K562 (cell line): ENCODE measurements at regions not wholly inside any gene's neighbourhood (a gene's known extent, or its start where the extent isn't known, plus 50 kb on each side); places are given as distances from the start of the nearest gene placed in this dataset.

Experiments used
- ATAC-seq: fragments of 200-7000 bp; cut with Tn5 transposase; 3 replicates; pipeline ENCODE4 v1.9.1; 2020; ENCODE audit warnings: moderate library complexity
- BruUV-seq: library from RNA; stranded (reverse); fragments of 400-500 nt; replicated peaks from 2 replicates; lab custom pipeline; 2021; lab: Mats Ljungman, UMichigan
- CTCF ChIA-PET: fragments of 300-600 bp; formaldehyde crosslinking; extraction: SDS; loops from one replicate; lab custom pipeline; 2021; ENCODE audit warnings: low intra/inter-chr PET ratio; lab: Yijun Ruan, JAX
- POLR2A ChIA-PET: fragments of 300-600, 350-650 bp; sonication (Branson Sonifier 250); formaldehyde crosslinking; extraction: SDS; loops from one replicate; lab custom pipeline; 2021; ENCODE audit warnings: antibody characterized with exemption, inconsistent platforms; lab: Yijun Ruan, JAX
- DNase-seq, 4 experiments: peaks; one replicate each; pipeline versions ENCODE4 v3.0.0 to v3.0.0-alpha.2; 2011 to 2018; ENCODE audit warnings: low spot score in 3 of 4, mixed read lengths in 3 of 4; ENCODE audit errors: extremely low read depth in 1 of 4
- FAIRE-seq: peaks from 2 replicates; lab custom pipeline; 2011; peaks lifted over from hg19 to GRCh38; lab: Jason Lieb, UNC
- H2AFZ ChIP-seq: 2 replicates; pipeline ENCODE4 v1.6.0; 2011; ENCODE audit warnings: low read depth, low read length, control low read depth, inconsistent platforms
- H3K27ac ChIP-seq: fragments of 200-600 bp; 3 replicates; pipeline ENCODE4 v1.8.0; 2011; ENCODE audit warnings: low read depth, mild to moderate bottlenecking, control low read depth, inconsistent platforms, low read length, moderate library complexity, mixed read lengths; ENCODE audit errors: extremely low read depth
- H3K27me3 ChIP-seq, 2 experiments: fragments of 300-600 bp in 1 of 2; 2 replicates in 1 of 2; 3 replicates in 1 of 2; pipeline versions ENCODE4 v1.6.0 to v1.8.0; 2011; ENCODE audit warnings: inconsistent platforms in 2 of 2, low read length in 2 of 2, mild to moderate bottlenecking in 1 of 2, mixed read lengths in 1 of 2, moderate library complexity in 1 of 2; ENCODE audit not compliant: control insufficient read depth in 2 of 2, insufficient read depth in 2 of 2
- H3K36me3 ChIP-seq: fragments of 300-600 bp; 3 replicates; pipeline ENCODE4 v1.8.0; 2011; ENCODE audit warnings: mild to moderate bottlenecking, low read length, inconsistent platforms; ENCODE audit not compliant: control insufficient read depth, insufficient read depth
- H3K4me1 ChIP-seq, 2 experiments: fragments of 200-600 bp in 1 of 2; replicated peaks in 1 of 2; 2 replicates in 1 of 2; 3 replicates in 1 of 2; pipeline versions ENCODE4 v1.5.1 to v1.8.0; 2011; ENCODE audit warnings: inconsistent platforms in 2 of 2, low read length in 2 of 2, mild to moderate bottlenecking in 1 of 2, mixed read lengths in 1 of 2, moderate library complexity in 1 of 2; ENCODE audit not compliant: control insufficient read depth in 2 of 2, insufficient read depth in 2 of 2
- H3K4me2 ChIP-seq: 2 replicates; pipeline ENCODE4 v1.6.1; 2011; ENCODE audit warnings: low read length, control low read depth, inconsistent platforms, mixed read lengths; ENCODE audit not compliant: insufficient read depth
- H3K4me3 ChIP-seq: fragments of 200-600 bp; sonication (generic), shearing (Covaris generic); 2 replicates; pipeline ENCODE4 v1.5.1; 2016; ENCODE audit warnings: control low read depth, inconsistent platforms
- H3K79me2 ChIP-seq: fragments of 200-600 bp; 3 replicates; pipeline ENCODE4 v1.8.0; 2011; ENCODE audit warnings: low read length, inconsistent platforms; ENCODE audit not compliant: control insufficient read depth, insufficient read depth
- H3K9ac ChIP-seq, 2 experiments: 2 replicates each; pipeline versions ENCODE4 v1.6.0 to v1.6.1; 2011; ENCODE audit warnings: low read depth in 2 of 2, low read length in 2 of 2, control low read depth in 1 of 2, inconsistent platforms in 1 of 2, mild to moderate bottlenecking in 1 of 2, mixed read lengths in 1 of 2; ENCODE audit not compliant: insufficient read depth in 1 of 2
- H3K9me1 ChIP-seq: one replicate; pipeline ENCODE4 v1.6.0; 2011; ENCODE audit warnings: inconsistent platforms, mild to moderate bottlenecking, low read length, moderate library complexity; ENCODE audit not compliant: control insufficient read depth, insufficient read depth
- H3K9me3 ChIP-seq: replicated peaks from 2 replicates; pipeline ENCODE4 v1.5.1; 2011; ENCODE audit warnings: low read depth, low read length, inconsistent platforms; ENCODE audit not compliant: control insufficient read depth, insufficient read depth
- H4K20me1 ChIP-seq: replicated peaks from 2 replicates; pipeline ENCODE4 v1.6.1; 2011; ENCODE audit warnings: low read length, inconsistent platforms, mixed read lengths; ENCODE audit not compliant: control insufficient read depth, insufficient read depth
- CREB1 ChIP-seq, 2 experiments: sonication (generic) in 1 of 2; formaldehyde crosslinking in 1 of 2; IDR thresholded peaks; 2 replicates each; pipeline versions ENCODE4 v1.6.1 to v1.8.0; 2012 to 2022; ENCODE audit warnings: inconsistent platforms in 1 of 2, mild to moderate bottlenecking in 1 of 2, missing genetic modification reagents in 1 of 2, moderate library complexity in 1 of 2
- CSDE1 ChIP-seq, 2 experiments: fragments of 450-650 bp; IDR thresholded peaks; 2 replicates each; pipeline ENCODE4 v1.6.1; 2016; ENCODE audit warnings: mild to moderate bottlenecking in 1 of 2
- DIDO1 ChIP-seq: fragments of 450-650 bp; IDR thresholded peaks from 2 replicates; pipeline ENCODE4 v1.6.1; 2016; ENCODE audit warnings: low read depth, missing biosample characterization, missing genetic modification characterization
- MAZ ChIP-seq, 2 experiments: fragments of 450-650 bp in 1 of 2; sonication (generic) in 1 of 2; formaldehyde crosslinking; IDR thresholded peaks in 1 of 2; conservative IDR thresholded peaks in 1 of 2; 2 replicates each; pipeline versions ENCODE4 v1.4.0 to v1.5.0; 2020; ENCODE audit warnings: mild to moderate bottlenecking in 1 of 2, missing genetic modification reagents in 1 of 2
- MBD2 ChIP-seq: sonication (generic); IDR thresholded peaks from 2 replicates; pipeline ENCODE4 v1.6.1; 2016; ENCODE audit warnings: low read depth, borderline replicate concordance
- TAF15 ChIP-seq: fragments of 200-400 bp; formaldehyde crosslinking; IDR thresholded peaks from 2 replicates; pipeline ENCODE4 v1.6.1; 2017; ENCODE audit warnings: mild to moderate bottlenecking, low read depth, low read length, moderate library complexity
- WHSC1 ChIP-seq: IDR thresholded peaks from one replicate; pipeline ENCODE4 v1.6.1; 2012; ENCODE audit warnings: low read length, control low read depth, inconsistent platforms
- ZNF354B ChIP-seq: fragments of 250-450 bp; sonication (Bioruptor Pico); IDR thresholded peaks from 2 replicates; pipeline ENCODE4 v1.4.0; 2020
- WGBS: fragments of 100-300 bp; shearing (Covaris generic); methylation state at CpG from one replicate; pipeline ENCODE4 v1.1.6; 2016; ENCODE audit warnings: low coverage, mixed read lengths; ENCODE audit not compliant: insufficient coverage; ENCODE audit errors: missing lambda C conversion rate; 5-methylcytosine and 5-hydroxymethylcytosine counted together
- in situ Hi-C: fragments of 300-500 bp; cut with MboI; formaldehyde crosslinking; loops from 4 replicates; pipeline ENCODE4 v1.15.0; 2018; ENCODE audit warnings: inconsistent platforms, mixed read lengths
- intact Hi-C: fragments of 100-400 bp; cut with micrococcal nuclease; formaldehyde crosslinking; loops from 2 replicates; pipeline ENCODE4 v1.14.2; 2022
- TF ChIP-seq, protein P1 (sequence below): fragments of 250-450 bp; sonication (Bioruptor Pico); IDR thresholded peaks from 2 replicates; pipeline ENCODE4 v1.5.0; 2022; ENCODE audit warnings: mild to moderate bottlenecking
- TF ChIP-seq, protein P2 (sequence below): fragments of 250-450 bp; sonication (Bioruptor Pico); IDR thresholded peaks from 2 replicates; pipeline ENCODE4 v1.8.0; 2022; ENCODE audit warnings: moderate library complexity, mild to moderate bottlenecking, inconsistent platforms
- TF ChIP-seq, protein P3 (sequence below), 2 experiments: fragments of 150-350 bp in 1 of 2; IDR thresholded peaks; 2 replicates each; pipeline ENCODE4 v1.6.1; 2012 to 2016; ENCODE audit warnings: low read depth in 2 of 2, low read length in 2 of 2, mild to moderate bottlenecking in 1 of 2, moderate library complexity in 1 of 2

DNA sequence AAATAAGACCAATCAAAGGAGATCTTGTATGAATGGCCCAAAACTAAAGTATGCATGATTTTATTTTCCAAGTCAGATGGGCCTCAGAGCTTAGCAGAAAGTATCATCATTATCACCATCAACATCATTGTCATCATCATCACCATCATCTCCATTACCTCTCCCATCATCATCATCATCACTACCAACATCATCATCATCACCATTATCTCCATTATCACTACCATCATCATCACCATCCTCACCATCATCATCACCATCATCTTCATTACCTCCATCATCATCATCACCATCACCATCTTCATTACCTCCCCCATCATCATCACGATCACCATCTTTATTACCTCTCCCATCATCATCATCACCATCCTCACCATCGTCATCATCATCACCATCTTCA lies 363.9 kb downstream of the DHRSX start:
- no peaks in the 10 kb centered on the region for H4K20me1 ChIP-seq
- no peaks in the 10 kb centered on the region for H3K27me3 ChIP-seq
- ChIA-PET CTCF (no interaction called here), POLR2A (no interaction called here)
- TF ChIP-seq, protein P1, sequence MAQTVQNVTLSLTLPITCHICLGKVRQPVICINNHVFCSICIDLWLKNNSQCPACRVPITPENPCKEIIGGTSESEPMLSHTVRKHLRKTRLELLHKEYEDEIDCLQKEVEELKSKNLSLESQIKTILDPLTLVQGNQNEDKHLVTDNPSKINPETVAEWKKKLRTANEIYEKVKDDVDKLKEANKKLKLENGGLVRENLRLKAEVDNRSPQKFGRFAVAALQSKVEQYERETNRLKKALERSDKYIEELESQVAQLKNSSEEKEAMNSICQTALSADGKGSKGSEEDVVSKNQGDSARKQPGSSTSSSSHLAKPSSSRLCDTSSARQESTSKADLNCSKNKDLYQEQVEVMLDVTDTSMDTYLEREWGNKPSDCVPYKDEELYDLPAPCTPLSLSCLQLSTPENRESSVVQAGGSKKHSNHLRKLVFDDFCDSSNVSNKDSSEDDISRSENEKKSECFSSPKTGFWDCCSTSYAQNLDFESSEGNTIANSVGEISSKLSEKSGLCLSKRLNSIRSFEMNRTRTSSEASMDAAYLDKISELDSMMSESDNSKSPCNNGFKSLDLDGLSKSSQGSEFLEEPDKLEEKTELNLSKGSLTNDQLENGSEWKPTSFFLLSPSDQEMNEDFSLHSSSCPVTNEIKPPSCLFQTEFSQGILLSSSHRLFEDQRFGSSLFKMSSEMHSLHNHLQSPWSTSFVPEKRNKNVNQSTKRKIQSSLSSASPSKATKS = no peak
- TF ChIP-seq TAF15 = no peak
- TF ChIP-seq WHSC1 = no peak
- TF ChIP-seq, protein P2, sequence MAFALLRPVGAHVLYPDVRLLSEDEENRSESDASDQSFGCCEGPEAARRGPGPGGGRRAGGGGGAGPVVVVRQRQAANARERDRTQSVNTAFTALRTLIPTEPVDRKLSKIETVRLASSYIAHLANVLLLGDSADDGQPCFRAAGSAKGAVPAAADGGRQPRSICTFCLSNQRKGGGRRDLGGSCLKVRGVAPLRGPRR (CRISPR knock-in tag) = no peak
- TF ChIP-seq CSDE1 (IDR thresholded peaks at IDR 0.05) = no peak
- TF ChIP-seq ZNF354B (CRISPR knock-in tag) = no peak
- no peak for TF ChIP-seq MAZ (CRISPR knock-in tag; conservative IDR thresholded peaks at IDR 0.05 in 1 of 2, IDR thresholded peaks at IDR 0.05 in 1 of 2)
- TF ChIP-seq DIDO1 (tag) = no peak
- TF ChIP-seq CREB1 (IDR thresholded peaks at IDR 0.05) = no peak
- TF ChIP-seq CREB1 (CRISPR knock-in tag; IDR thresholded peaks at IDR 0.05) = no peak
- TF ChIP-seq MBD2 = no peak
- TF ChIP-seq, protein P3, sequence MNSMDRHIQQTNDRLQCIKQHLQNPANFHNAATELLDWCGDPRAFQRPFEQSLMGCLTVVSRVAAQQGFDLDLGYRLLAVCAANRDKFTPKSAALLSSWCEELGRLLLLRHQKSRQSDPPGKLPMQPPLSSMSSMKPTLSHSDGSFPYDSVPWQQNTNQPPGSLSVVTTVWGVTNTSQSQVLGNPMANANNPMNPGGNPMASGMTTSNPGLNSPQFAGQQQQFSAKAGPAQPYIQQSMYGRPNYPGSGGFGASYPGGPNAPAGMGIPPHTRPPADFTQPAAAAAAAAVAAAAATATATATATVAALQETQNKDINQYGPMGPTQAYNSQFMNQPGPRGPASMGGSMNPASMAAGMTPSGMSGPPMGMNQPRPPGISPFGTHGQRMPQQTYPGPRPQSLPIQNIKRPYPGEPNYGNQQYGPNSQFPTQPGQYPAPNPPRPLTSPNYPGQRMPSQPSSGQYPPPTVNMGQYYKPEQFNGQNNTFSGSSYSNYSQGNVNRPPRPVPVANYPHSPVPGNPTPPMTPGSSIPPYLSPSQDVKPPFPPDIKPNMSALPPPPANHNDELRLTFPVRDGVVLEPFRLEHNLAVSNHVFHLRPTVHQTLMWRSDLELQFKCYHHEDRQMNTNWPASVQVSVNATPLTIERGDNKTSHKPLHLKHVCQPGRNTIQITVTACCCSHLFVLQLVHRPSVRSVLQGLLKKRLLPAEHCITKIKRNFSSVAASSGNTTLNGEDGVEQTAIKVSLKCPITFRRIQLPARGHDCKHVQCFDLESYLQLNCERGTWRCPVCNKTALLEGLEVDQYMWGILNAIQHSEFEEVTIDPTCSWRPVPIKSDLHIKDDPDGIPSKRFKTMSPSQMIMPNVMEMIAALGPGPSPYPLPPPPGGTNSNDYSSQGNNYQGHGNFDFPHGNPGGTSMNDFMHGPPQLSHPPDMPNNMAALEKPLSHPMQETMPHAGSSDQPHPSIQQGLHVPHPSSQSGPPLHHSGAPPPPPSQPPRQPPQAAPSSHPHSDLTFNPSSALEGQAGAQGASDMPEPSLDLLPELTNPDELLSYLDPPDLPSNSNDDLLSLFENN (IDR thresholded peaks at IDR 0.05; ENCODE audit: low read depth in 2 of 2, low read length in 2 of 2) = no peak
- in situ Hi-C loops = loop anchor here (5.0 to 25.0 kb wide), 3 partner anchors 195 to 825 kb away; no protein-coding TSS in a partner anchor
- no peak overlapping the region for H2AFZ ChIP-seq
- FAIRE-seq = no peak
- H3K4me1 ChIP-seq = no peaks in the 10 kb centered on the region
- H3K9me1 ChIP-seq = no peaks in the 10 kb centered on the region
- no peaks in the 10 kb centered on the region for H3K79me2 ChIP-seq
- no peak overlapping the region for H3K27ac ChIP-seq
- H3K9ac ChIP-seq = no peak overlapping the region
- DNase-seq = no peak
- no peaks in the 10 kb centered on the region for H3K9me3 ChIP-seq
- H3K4me3 ChIP-seq = no peak overlapping the region
- intact Hi-C loops = no loop called here
- no peaks in the 10 kb centered on the region for H3K36me3 ChIP-seq
- WGBS = 0% methylated on average over 2 of the region's 2 CpGs
- no peak overlapping the region for H3K4me2 ChIP-seq
- ATAC-seq = no peak
- no TSS peak for BruUV-seq
